Ishikawa (cell line): ENCODE measurements at regions not wholly inside any gene's neighbourhood (a gene's known extent, or its start where the extent isn't known, plus 50 kb on each side); places are given as distances from the start of the nearest gene placed in this dataset.

Experiments used
- EGR1 ChIP-seq: IDR thresholded peaks from 2 replicates; pipeline ENCODE4 v1.6.1; 2012
- EP300 ChIP-seq: IDR thresholded peaks from 2 replicates; pipeline ENCODE4 v1.6.1; 2012; ENCODE audit warnings: borderline replicate concordance
- MAX ChIP-seq: IDR thresholded peaks from 2 replicates; pipeline ENCODE4 v1.6.1; 2012
- RAD21 ChIP-seq: IDR thresholded peaks from 2 replicates; pipeline ENCODE4 v1.6.1; 2012; ENCODE audit warnings: low read depth
- TAF1 ChIP-seq: IDR thresholded peaks from 2 replicates; pipeline ENCODE4 v1.6.1; 2012; ENCODE audit warnings: low read depth, mild to moderate bottlenecking
- USF1 ChIP-seq: IDR thresholded peaks from 2 replicates; pipeline ENCODE4 v1.6.1; 2012
- YY1 ChIP-seq: IDR thresholded peaks from 2 replicates; pipeline ENCODE4 v1.6.1; 2012; ENCODE audit warnings: low read depth

GRCh38 chr10:111954386-111954785 is 229.2 kb downstream of the GPAM start:
- TF ChIP-seq TAF1 (no peak), USF1 (no peak), EP300 (no peak), RAD21 (no peak), EGR1 (no peak), YY1 (no peak), MAX (no peak)
